D721Med (cell line): ENCODE measurements at regions not wholly inside any gene's neighbourhood (a gene's known extent, or its start where the extent isn't known, plus 50 kb on each side); places are given as distances from the start of the nearest gene placed in this dataset.

Experiments
- DNase-seq: peaks from one replicate; pipeline ENCODE4 v3.0.0; 2011; ENCODE audit warnings: low spot score; ENCODE audit not compliant: insufficient read length
- FAIRE-seq: peaks from 2 replicates; lab custom pipeline; 2011; peaks lifted over from hg19 to GRCh38; lab: Jason Lieb, UNC
- CTCF ChIP-seq: IDR thresholded peaks from 2 replicates; pipeline ENCODE4 v1.5.1; 2012; ENCODE audit warnings: mild to moderate bottlenecking, control low read depth; ENCODE audit not compliant: insufficient read depth; ENCODE audit errors: missing control alignments

- DNase-seq (no peak), FAIRE-seq (no peak)
- no peak for TF ChIP-seq CTCF
Measured at GRCh38 chr9:1829719-1830118, 185.4 kb upstream of the SMARCA2 start.

GRCh38 chr9:1832960-1833359 lies 182.2 kb upstream of the SMARCA2 start:
- no peak for DNase-seq
- FAIRE-seq, result no peak
- TF ChIP-seq CTCF, result no peak

GRCh38 chr9:1837453-1838084 lies 177.6 kb upstream of the SMARCA2 start:
- DNase-seq (no peak), FAIRE-seq (no peak)
- peak; percentile 75 for TF ChIP-seq CTCF

GRCh38 chr9:1839909-1840308 lies 175.2 kb upstream of the SMARCA2 start:
- FAIRE-seq, result no peak
- no peak for DNase-seq
- no peak for TF ChIP-seq CTCF

GRCh38 chr9:1845425-1845824 lies 169.7 kb upstream of the SMARCA2 start:
- FAIRE-seq, result no peak
- no peak for TF ChIP-seq CTCF
- no peak for DNase-seq

- TF ChIP-seq CTCF, result no peak
- DNase-seq (no peak), FAIRE-seq (no peak)
Measured at GRCh38 chr9:1855726-1856125, 159.4 kb upstream of the SMARCA2 start.

GRCh38 chr9:1857808-1858207 lies 157.3 kb upstream of the SMARCA2 start:
- TF ChIP-seq CTCF, result no peak
- FAIRE-seq (no peak), DNase-seq (no peak)
